OCI-LY7 (cell line): ENCODE measurements at regions not wholly inside any gene's neighbourhood (a gene's known extent, or its start where the extent isn't known, plus 50 kb on each side); places are given as distances from the start of the nearest gene placed in this dataset.

Experiments used
- BruUV-seq: library from RNA; stranded (reverse); fragments of 400-500 nt; replicated peaks from 2 replicates; lab custom pipeline; 2021; lab: Mats Ljungman, UMichigan
- CTCF ChIA-PET: fragments of 300-600 bp; sonication (Branson Sonifier 250); formaldehyde crosslinking; loops from one replicate; lab custom pipeline; 2022; ENCODE audit warnings: antibody characterized with exemption; ENCODE audit not compliant: unreplicated experiment; lab: Charles Lee
- POLR2A ChIA-PET: fragments of 300-600 bp; sonication (Branson Sonifier 250); formaldehyde crosslinking; loops from one replicate; lab custom pipeline; 2022; ENCODE audit warnings: antibody characterized with exemption; lab: Charles Lee
- DNase-seq: peaks from one replicate; pipeline ENCODE4 v3.0.0-alpha.2; 2015; ENCODE audit warnings: low spot score
- H2AFZ ChIP-seq: fragments of 200-600 bp; sonication (generic), shearing (Covaris generic); 2 replicates; pipeline ENCODE4 v1.6.1; 2014; ENCODE audit warnings: mild to moderate bottlenecking, antibody characterized with exemption, low read length, moderate library complexity
- H3K27ac ChIP-seq: fragments of 200-600 bp; sonication (generic); 2 replicates; pipeline ENCODE4 v1.5.1; 2014; ENCODE audit warnings: mixed run types, low read depth, mild to moderate bottlenecking, moderate library complexity, low read length, inconsistent platforms; ENCODE audit not compliant: poor library complexity, severe bottlenecking
- H3K36me3 ChIP-seq: fragments of 200-600 bp; sonication (generic); 2 replicates; pipeline ENCODE4 v1.6.1; 2014; ENCODE audit warnings: mild to moderate bottlenecking, antibody characterized with exemption, low read length, moderate library complexity, mixed read lengths; ENCODE audit not compliant: insufficient read depth
- H3K4me1 ChIP-seq: fragments of 200-600 bp; sonication (generic); 2 replicates; pipeline ENCODE4 v1.5.1; 2014; ENCODE audit warnings: mild to moderate bottlenecking, low read length; ENCODE audit not compliant: insufficient read depth, poor library complexity, severe bottlenecking
- H3K4me2 ChIP-seq: fragments of 200-600 bp; sonication (generic); 2 replicates; pipeline ENCODE4 v1.6.1; 2014; ENCODE audit warnings: mild to moderate bottlenecking, low read length
- H3K4me3 ChIP-seq: fragments of 200-600 bp; sonication (generic); 2 replicates; pipeline ENCODE4 v1.5.1; 2014; ENCODE audit warnings: mild to moderate bottlenecking, low read depth, low read length; ENCODE audit not compliant: poor library complexity, severe bottlenecking
- H3K79me2 ChIP-seq: fragments of 200-600 bp; sonication (generic); 2 replicates; pipeline ENCODE4 v1.6.1; 2016; ENCODE audit warnings: low read depth, mild to moderate bottlenecking, low read length, moderate library complexity, mixed read lengths; ENCODE audit not compliant: insufficient read depth
- H3K9me2 ChIP-seq: fragments of 200-600 bp; sonication (generic); 2 replicates; pipeline ENCODE4 v1.6.1; 2016; ENCODE audit warnings: mild to moderate bottlenecking, low read length, mixed read lengths; ENCODE audit not compliant: insufficient read depth
- H3K9me3 ChIP-seq: fragments of 200-600 bp; sonication (generic); 2 replicates; pipeline ENCODE4 v1.6.1; 2014; ENCODE audit warnings: mild to moderate bottlenecking, mixed run types, low read length, mixed read lengths
- H4K20me1 ChIP-seq: fragments of 200-600 bp; sonication (generic); 2 replicates; pipeline ENCODE4 v1.6.1; 2014; ENCODE audit warnings: mild to moderate bottlenecking, antibody characterized with exemption, low read length, moderate library complexity, mixed read lengths; ENCODE audit not compliant: insufficient read depth
- CTCF ChIP-seq: fragments of 200-600 bp; sonication (generic); conservative IDR thresholded peaks from 2 replicates; pipeline ENCODE4 v1.5.1; 2014; ENCODE audit warnings: mild to moderate bottlenecking, antibody characterized with exemption, low read length, moderate library complexity, mixed read lengths
- EZH2phosphoT487 ChIP-seq: fragments of 200-600 bp; sonication (generic); IDR thresholded peaks from 2 replicates; pipeline ENCODE4 v1.6.1; 2018; ENCODE audit warnings: low read depth, borderline replicate concordance, mild to moderate bottlenecking, mixed run types, antibody characterized with exemption, low read length, moderate library complexity, mixed read lengths
- intact Hi-C: fragments of 100-400 bp; cut with micrococcal nuclease; formaldehyde crosslinking; loops from one replicate; pipeline ENCODE4 v1.10.0; 2022; ENCODE audit not compliant: unreplicated experiment

- intact Hi-C loops = no loop called here
- CTCF ChIA-PET = no interaction called here
- no peak overlapping the region for H3K4me2 ChIP-seq
- no peak for DNase-seq
- no peaks in the 10 kb centered on the region for H4K20me1 ChIP-seq
- BruUV-seq = no TSS peak
- H2AFZ ChIP-seq = no peak overlapping the region
- H3K4me1 ChIP-seq = no peaks in the 10 kb centered on the region
- no peaks in the 10 kb centered on the region for H3K9me2 ChIP-seq
- no peaks in the 10 kb centered on the region for H3K36me3 ChIP-seq
- no peaks in the 10 kb centered on the region for H3K9me3 ChIP-seq
- H3K27ac ChIP-seq = no peak overlapping the region
- no peak for TF ChIP-seq EZH2phosphoT487
- TF ChIP-seq CTCF = no peak
- POLR2A ChIA-PET = no interaction called here
- H3K4me3 ChIP-seq = no peak overlapping the region
- no peaks in the 10 kb centered on the region for H3K79me2 ChIP-seq
Observed at GRCh38 chr16:82535262-82535661, 91.5 kb upstream of the CDH13 start.

GRCh38 chr16:82533189-82533588 is 93.6 kb upstream of the CDH13 start:
- Histone ChIP-seq H2AFZ (no peak overlapping the region), H3K9me2 (no peaks in the 10 kb centered on the region), H3K4me2 (no peak overlapping the region), H3K27ac (no peak overlapping the region), H3K36me3 (no peaks in the 10 kb centered on the region), H3K4me1 (no peaks in the 10 kb centered on the region), H3K9me3 (no peaks in the 10 kb centered on the region), H4K20me1 (no peaks in the 10 kb centered on the region), H3K79me2 (no peaks in the 10 kb centered on the region), H3K4me3 (no peak overlapping the region)
- ChIA-PET POLR2A (no interaction called here), CTCF (no interaction called here)
- no TSS peak for BruUV-seq
- intact Hi-C loops = no loop called here
- no peak for TF ChIP-seq CTCF
- DNase-seq = no peak

GRCh38 chr16:82530883-82531282 is 95.9 kb upstream of the CDH13 start:
- CTCF ChIA-PET = no interaction called here
- POLR2A ChIA-PET = interaction anchor here (0.5 kb wide), 1 partner anchor 1712 kb away, joined by 3 read pairs; no protein-coding TSS in a partner anchor
- no peak overlapping the region for H2AFZ ChIP-seq
- no peak overlapping the region for H3K4me2 ChIP-seq
- no peaks in the 10 kb centered on the region for H3K9me3 ChIP-seq
- no peaks in the 10 kb centered on the region for H3K79me2 ChIP-seq
- DNase-seq = no peak
- H3K36me3 ChIP-seq = no peaks in the 10 kb centered on the region
- no peaks in the 10 kb centered on the region for H4K20me1 ChIP-seq
- no peaks in the 10 kb centered on the region for H3K9me2 ChIP-seq
- H3K27ac ChIP-seq = no peak overlapping the region
- H3K4me3 ChIP-seq = no peak overlapping the region
- BruUV-seq = no TSS peak
- no peaks in the 10 kb centered on the region for H3K4me1 ChIP-seq
- TF ChIP-seq CTCF = no peak
- TF ChIP-seq EZH2phosphoT487 = no peak
- intact Hi-C loops = no loop called here
